GM23338 (cell line): ENCODE measurements at regions not wholly inside any gene's neighbourhood (a gene's known extent, or its start where the extent isn't known, plus 50 kb on each side); places are given as distances from the start of the nearest gene placed in this dataset.

ENCODE experiments used
- CREB1 ChIP-seq: fragments of 250-450 bp; sonication (Bioruptor Pico); IDR thresholded peaks from 2 replicates; pipeline ENCODE4 v1.5.0; 2020; ENCODE audit warnings: low read depth, mild to moderate bottlenecking, moderate library complexity
- EZH2 ChIP-seq: fragments of 200-600 bp; sonication (generic); IDR thresholded peaks from one replicate; pipeline ENCODE4 v1.8.0; 2017; ENCODE audit warnings: antibody characterized with exemption, mild to moderate bottlenecking, low read depth; ENCODE audit not compliant: unreplicated experiment
- EZH2phosphoT487 ChIP-seq: fragments of 200-600 bp; sonication (generic); IDR thresholded peaks from one replicate; pipeline ENCODE4 v1.8.1; 2018; ENCODE audit warnings: antibody characterized with exemption; ENCODE audit not compliant: unreplicated experiment
- NANOG ChIP-seq: IDR thresholded peaks from 2 replicates; pipeline ENCODE4 v1.6.1; 2016; ENCODE audit warnings: antibody characterized with exemption, borderline replicate concordance
- POLR2AphosphoS5 ChIP-seq: IDR thresholded peaks from 2 replicates; pipeline ENCODE4 v1.6.1; 2016; ENCODE audit warnings: antibody characterized with exemption, low read depth
- STAT1 ChIP-seq: IDR thresholded peaks from one replicate; pipeline ENCODE4 v1.6.1; 2016; ENCODE audit warnings: antibody characterized with exemption; ENCODE audit not compliant: unreplicated experiment
- TF ChIP-seq, protein P1 (sequence below), 2 experiments: fragments of 200-600 bp in 1 of 2; sonication (generic) in 1 of 2; conservative IDR thresholded peaks; 2 replicates each; pipeline versions ENCODE4 v1.5.1 to v1.6.1; 2016 to 2017; ENCODE audit warnings: antibody characterized with exemption in 2 of 2, low read depth in 2 of 2, mild to moderate bottlenecking in 2 of 2, moderate library complexity in 1 of 2
- TF ChIP-seq, protein P2 (sequence below): IDR thresholded peaks from one replicate; pipeline ENCODE4 v1.6.1; 2018; ENCODE audit warnings: antibody characterized with exemption; ENCODE audit not compliant: unreplicated experiment
- TF ChIP-seq, protein P3 (sequence below): IDR thresholded peaks from 2 replicates; pipeline ENCODE4 v1.6.1; 2016; ENCODE audit warnings: antibody characterized with exemption

DNA sequence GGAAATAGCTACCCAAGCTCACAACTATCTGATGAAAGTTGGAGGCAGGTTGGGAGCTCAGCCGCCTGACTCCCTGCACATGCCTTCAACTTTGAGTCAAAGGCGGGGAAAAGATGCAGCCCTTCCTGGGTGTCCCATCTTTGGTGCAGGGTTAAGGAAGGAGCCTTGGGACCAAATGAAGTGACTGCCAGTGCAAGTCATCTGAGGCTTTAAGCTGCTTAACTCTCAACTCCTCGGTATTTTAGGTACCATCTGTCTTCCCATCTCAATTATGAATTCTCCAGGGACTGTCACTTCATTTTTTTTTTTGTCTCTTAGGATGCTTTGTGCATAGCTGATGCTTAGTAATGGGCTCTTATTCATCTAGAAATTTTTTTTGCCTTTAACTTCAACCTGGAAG is 408.8 kb upstream of the C2CD4B start:
- TF ChIP-seq, protein P1, sequence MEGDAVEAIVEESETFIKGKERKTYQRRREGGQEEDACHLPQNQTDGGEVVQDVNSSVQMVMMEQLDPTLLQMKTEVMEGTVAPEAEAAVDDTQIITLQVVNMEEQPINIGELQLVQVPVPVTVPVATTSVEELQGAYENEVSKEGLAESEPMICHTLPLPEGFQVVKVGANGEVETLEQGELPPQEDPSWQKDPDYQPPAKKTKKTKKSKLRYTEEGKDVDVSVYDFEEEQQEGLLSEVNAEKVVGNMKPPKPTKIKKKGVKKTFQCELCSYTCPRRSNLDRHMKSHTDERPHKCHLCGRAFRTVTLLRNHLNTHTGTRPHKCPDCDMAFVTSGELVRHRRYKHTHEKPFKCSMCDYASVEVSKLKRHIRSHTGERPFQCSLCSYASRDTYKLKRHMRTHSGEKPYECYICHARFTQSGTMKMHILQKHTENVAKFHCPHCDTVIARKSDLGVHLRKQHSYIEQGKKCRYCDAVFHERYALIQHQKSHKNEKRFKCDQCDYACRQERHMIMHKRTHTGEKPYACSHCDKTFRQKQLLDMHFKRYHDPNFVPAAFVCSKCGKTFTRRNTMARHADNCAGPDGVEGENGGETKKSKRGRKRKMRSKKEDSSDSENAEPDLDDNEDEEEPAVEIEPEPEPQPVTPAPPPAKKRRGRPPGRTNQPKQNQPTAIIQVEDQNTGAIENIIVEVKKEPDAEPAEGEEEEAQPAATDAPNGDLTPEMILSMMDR (conservative IDR thresholded peaks at IDR 0.05; ENCODE audit: low read depth in 2 of 2) = no peak
- no peak for TF ChIP-seq EZH2
- no peak for TF ChIP-seq CREB1 (CRISPR knock-in tag)
- no peak for TF ChIP-seq EZH2phosphoT487
- no peak for TF ChIP-seq POLR2AphosphoS5
- TF ChIP-seq, protein P2, sequence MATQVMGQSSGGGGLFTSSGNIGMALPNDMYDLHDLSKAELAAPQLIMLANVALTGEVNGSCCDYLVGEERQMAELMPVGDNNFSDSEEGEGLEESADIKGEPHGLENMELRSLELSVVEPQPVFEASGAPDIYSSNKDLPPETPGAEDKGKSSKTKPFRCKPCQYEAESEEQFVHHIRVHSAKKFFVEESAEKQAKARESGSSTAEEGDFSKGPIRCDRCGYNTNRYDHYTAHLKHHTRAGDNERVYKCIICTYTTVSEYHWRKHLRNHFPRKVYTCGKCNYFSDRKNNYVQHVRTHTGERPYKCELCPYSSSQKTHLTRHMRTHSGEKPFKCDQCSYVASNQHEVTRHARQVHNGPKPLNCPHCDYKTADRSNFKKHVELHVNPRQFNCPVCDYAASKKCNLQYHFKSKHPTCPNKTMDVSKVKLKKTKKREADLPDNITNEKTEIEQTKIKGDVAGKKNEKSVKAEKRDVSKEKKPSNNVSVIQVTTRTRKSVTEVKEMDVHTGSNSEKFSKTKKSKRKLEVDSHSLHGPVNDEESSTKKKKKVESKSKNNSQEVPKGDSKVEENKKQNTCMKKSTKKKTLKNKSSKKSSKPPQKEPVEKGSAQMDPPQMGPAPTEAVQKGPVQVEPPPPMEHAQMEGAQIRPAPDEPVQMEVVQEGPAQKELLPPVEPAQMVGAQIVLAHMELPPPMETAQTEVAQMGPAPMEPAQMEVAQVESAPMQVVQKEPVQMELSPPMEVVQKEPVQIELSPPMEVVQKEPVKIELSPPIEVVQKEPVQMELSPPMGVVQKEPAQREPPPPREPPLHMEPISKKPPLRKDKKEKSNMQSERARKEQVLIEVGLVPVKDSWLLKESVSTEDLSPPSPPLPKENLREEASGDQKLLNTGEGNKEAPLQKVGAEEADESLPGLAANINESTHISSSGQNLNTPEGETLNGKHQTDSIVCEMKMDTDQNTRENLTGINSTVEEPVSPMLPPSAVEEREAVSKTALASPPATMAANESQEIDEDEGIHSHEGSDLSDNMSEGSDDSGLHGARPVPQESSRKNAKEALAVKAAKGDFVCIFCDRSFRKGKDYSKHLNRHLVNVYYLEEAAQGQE = no peak
- TF ChIP-seq STAT1 = no peak
- no peak for TF ChIP-seq NANOG
- TF ChIP-seq, protein P3, sequence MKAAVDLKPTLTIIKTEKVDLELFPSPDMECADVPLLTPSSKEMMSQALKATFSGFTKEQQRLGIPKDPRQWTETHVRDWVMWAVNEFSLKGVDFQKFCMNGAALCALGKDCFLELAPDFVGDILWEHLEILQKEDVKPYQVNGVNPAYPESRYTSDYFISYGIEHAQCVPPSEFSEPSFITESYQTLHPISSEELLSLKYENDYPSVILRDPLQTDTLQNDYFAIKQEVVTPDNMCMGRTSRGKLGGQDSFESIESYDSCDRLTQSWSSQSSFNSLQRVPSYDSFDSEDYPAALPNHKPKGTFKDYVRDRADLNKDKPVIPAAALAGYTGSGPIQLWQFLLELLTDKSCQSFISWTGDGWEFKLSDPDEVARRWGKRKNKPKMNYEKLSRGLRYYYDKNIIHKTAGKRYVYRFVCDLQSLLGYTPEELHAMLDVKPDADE = no peak
